Activated CD4-positive, alpha-beta T cell treated with anti-CD3 and anti-CD28 coated beads for 48 hours (primary cell): ENCODE measurements at regions not wholly inside any gene's neighbourhood (a gene's known extent, or its start where the extent isn't known, plus 50 kb on each side); places are given as distances from the start of the nearest gene placed in this dataset.
A peak's percentile ranks its signal among the peaks of the same experiment; 100 is the strongest.
"Not testable (repeated sequence)": the region's sequence is repeated elsewhere in the genome, so short reads cannot be mapped to it uniquely, and the experiment has no call there.

Experiments used
- DNase-seq: peaks from one replicate; pipeline ENCODE4 v3.0.0-alpha.2; 2020

DNA sequence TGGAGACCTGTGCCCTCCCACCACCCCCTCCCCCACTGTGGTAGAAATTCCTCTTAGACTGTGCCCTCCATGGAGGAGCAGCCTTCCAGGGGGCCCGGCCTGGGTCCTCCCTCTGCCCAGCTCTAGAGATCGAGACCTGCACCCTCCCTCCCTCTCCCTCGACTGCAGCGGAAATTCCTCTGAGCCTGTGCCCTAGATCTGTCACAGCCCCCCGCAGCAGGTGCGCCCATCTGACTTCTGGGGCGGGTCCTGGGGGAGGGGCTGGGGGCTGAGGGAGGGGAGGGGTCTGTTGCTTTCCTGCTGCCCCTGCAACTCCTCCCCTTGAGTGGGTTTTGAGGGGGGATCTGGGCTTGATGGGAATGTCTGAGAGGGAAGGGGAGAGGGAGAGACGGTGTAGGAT is 177.8 kb upstream of the GSE1 start:
- no peak for DNase-seq

- DNase-seq = no peak
Observed at GRCh38 chr16:85435700-85436099, 177.4 kb upstream of the GSE1 start.

DNA sequence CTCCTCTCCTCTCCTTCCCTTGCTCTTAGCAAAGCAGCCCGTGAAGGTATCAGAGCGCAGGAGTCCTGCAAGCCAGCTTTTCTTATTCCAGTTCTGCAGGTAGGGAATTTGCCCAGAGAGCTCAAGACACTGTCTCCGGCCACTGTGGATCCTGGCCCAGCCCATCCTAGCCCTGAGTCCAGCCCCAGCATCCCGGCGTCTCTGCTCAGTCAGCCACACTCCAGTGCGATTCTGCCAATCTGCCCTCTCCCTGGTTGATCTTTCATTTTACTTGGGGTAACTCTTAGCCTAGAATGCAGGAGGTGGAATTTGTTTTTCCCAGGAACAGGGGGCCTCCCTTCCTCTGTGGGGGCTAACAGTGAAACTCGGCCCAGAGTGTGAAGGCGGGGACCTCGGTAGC is 176.9 kb upstream of the GSE1 start:
- DNase-seq = no peak

GRCh38 chr16:85436636-85437165 is 176.4 kb upstream of the GSE1 start:
- DNase-seq = no peak

GRCh38 chr16:85437166-85438052 is 175.7 kb upstream of the GSE1 start:
- no peak for DNase-seq

GRCh38 chr16:85438981-85439685 is 174.0 kb upstream of the GSE1 start:
- no peak for DNase-seq

DNA sequence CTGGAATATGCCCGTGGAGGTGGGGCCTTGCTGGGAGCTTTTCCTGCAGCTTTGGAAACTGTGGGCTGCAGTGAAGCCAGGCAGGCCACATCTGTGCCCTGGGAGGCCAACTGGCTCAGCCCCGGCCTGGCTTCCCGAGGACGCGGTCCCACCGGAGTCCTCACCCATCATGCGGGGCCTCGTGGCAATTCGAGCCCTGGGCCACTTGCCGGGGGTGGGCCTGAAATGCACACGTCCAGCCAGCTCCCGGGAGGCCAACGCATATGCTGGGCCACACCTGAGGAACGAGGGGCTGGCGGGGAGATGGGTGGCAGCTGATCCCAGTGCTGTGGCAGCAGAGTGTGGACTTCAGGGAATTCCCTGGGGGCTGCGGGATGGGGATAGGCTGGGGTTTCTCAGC is 172.4 kb upstream of the GSE1 start:
- DNase-seq = no peak

DNA sequence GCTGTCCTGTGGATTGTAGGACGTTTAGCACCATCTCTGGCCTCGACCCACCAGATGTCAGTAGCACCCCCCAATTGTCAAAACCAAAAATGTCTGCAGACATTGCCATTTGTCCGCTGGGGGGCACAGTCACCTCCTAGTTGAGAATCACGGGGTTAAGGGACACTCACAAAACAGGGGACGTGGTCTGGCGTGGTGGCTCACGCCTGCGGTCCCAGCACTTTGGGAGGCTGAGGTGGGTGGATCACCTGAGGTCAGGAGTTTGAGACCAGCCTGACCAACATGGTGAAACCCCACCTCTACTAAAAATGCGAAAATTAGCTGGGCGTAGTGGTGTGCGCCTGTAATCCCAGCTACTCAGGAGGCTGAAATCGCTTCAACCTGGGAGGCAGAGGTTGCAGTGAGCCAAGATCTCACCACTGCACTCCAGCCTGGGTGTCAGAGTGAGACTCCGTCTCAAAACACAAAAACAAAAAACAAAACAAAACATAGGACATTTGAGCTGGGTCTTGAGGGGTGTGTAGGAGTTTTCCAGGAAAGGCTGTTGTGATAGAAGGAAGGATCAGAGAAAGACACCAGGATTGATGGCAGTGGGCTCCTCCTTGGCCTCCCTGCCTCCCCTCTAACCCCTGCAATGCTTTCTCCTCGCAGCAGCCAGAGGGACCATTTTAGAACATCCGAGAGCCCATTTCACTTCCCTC is 171.8 kb upstream of the GSE1 start:
- no peak for DNase-seq

DNA sequence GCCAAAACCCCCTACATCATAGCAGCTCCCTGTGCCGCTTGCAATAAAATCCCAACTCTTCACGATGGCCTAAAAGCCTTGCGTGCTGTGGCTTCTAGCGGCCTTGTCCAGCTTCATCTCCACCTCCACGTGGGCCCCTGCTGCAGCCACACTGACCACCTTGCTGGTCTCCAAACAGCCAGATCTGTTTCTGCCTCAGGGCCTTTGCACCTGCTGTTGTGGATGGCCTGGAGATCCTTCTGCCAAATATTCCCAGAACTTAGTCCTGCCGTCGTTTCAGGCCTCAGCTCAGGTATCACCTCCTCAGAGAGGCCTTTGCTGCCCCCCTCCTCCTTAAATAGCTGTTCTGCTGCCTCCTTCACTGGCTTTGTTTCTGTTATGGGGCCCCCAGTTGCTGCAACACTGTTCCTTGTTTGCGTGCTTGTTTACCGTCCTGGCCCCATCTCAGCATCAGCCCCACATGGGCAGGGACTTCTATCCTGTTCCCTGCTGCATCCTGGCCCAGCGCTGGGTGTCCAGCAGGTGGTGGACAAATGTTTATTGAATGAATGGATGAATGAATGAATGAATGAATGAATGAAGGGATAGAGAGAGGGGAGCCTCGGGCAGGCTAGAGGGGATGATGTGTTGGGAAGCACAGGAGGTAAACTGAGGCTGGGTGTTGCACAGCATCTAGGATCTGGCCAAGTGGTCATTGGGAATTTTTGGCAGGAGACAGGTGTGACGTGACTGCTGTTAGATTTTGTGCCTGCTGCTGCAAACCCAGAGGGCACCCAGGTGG is 171.0 kb upstream of the GSE1 start:
- no peak for DNase-seq

- DNase-seq = no peak
Observed at GRCh38 chr16:85443116-85443515, 170.0 kb upstream of the GSE1 start.

DNA sequence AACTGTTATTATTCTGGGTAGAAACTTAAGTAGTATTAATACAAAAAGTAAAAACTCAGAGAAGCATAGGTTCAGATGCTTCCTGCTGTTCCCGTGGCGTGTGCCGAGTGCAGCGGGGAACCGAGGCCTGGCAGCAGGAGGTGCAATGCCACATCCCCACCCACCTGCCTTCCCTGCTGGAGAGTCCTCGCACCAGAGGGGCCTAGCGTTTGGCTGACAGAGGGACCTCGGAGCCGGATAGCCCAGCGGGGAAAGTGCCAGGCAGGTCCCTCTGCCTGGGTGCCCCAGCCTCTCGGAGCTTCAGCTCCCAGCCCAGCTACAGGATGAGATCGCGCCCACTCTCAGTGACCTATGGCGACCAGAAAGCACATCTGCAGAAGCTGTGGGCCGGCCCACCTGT is 169.6 kb upstream of the GSE1 start:
- no peak for DNase-seq

GRCh38 chr16:85445064-85445778 is 167.9 kb upstream of the GSE1 start:
- DNase-seq = no peak

- no peak for DNase-seq
Observed at GRCh38 chr16:85445779-85446222, 167.3 kb upstream of the GSE1 start.

DNA sequence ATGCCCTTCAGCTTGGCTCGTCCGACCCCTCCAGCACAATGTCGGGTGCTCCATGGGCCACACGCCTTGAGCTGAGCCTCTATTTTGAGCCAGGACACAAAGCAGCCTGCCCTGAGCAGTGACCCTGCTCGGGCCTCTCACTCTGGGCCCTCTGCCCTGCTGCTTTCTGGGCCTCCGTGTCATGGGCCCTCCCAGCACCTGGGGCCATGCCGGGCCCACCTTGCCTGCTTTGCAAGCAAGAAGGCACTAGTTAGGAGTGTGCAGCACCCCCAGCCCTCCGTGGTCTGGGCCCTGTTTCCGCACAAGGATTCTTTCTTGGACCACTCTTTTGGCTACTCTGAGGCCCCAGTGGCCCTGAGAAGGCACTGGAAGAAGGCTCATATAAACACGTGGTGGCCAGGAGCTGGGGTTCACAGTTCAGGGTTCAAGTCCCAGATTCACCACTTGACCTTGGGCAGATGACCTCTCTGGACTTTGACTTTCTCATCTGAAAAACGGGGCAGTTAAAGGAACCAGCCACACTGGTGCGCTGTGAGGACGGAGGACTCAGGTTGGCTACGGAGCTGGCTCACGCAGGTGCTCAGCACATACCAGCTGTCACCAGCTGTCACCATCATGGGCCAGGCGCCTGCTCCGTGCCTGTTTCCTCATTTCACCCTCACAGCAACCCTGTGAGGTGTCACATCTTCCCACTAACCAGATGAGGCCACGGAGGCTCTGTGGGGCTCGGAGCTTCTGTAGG is 166.0 kb upstream of the GSE1 start:
- no peak for DNase-seq

GRCh38 chr16:85447693-85448313 is 165.3 kb upstream of the GSE1 start:
- DNase-seq = no peak

GRCh38 chr16:85448557-85449190 is 164.4 kb upstream of the GSE1 start:
- peak; percentile 13 for DNase-seq

DNA sequence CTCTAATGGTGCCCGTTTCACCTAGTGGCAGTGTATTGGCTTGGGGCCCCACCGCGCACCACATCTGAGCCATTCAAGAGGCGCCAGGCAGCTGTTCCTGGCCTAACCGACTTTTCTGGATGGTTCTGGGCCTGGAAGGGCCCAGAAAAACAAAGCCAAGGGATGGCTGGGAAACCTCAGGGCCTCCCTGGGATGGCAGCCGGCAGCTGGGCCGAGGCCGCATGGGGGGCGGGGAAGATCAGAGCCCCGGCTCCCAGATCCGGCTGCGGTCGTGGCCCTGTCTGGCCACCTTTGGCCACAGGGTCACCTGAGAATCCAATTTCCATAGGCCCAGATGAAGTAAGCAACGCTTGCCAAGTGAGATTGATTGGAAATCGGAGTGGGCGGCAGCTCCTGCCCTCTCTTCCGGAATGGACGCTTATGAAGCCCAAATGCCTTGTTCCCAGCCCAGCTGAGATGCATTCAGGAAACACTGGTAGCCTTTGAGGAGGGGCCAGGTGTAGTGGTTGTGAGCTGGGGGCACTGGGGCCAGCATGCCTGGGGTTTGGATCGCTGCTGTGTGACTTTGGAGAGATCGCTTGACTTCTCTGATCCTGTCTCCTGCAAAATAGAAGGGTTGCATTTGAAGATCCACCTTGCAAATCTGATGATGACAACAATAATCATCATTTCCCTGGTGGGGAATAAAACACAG is 163.8 kb upstream of the GSE1 start:
- no peak for DNase-seq

GRCh38 chr16:85449885-85450245 is 163.3 kb upstream of the GSE1 start:
- DNase-seq = no peak

DNA sequence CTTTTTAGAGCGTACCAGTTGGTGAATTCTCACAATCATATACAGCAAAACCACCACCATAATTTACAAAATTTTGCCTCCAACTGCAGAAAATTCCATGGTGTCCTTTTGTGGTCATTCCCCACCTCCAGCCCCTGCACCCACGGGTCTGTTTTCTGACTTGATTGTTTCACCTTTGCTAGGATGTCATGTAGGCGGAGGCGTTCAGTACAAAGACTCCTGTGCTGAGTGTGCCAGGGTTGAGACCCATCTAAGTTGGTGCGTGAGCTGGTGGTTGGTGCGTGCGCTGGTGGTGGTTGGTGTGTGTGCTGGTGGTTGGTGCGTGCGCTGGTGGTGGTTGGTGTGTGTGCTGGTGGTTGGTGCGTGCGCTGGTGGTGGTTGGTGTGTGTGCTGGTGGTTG is 162.0 kb upstream of the GSE1 start:
- DNase-seq = not testable (repeated sequence)
